ENCODE measurements at regions not wholly inside any gene's neighbourhood (a gene's known extent, or its start where the extent isn't known, plus 50 kb on each side); places are given as distances from the start of the nearest gene placed in this dataset.

- no peak for TF ChIP-seq CTCF (IDR thresholded peaks at IDR 0.05; ENCODE audit: low read length, missing control alignments)
- no peak for DNase-seq (ENCODE audit: low read depth)
- H3K4me3 ChIP-seq (replicated peaks; ENCODE audit: low read depth, low read length), result no peak overlapping the region
These were observed 850.9 kb upstream of the PCDH9 start for GRCh38 chr13:68081061-68081460.

- no peak for DNase-seq (ENCODE audit: low read depth)
- no peak overlapping the region for H3K4me3 ChIP-seq (replicated peaks; ENCODE audit: low read depth, low read length)
- no peak for TF ChIP-seq CTCF (IDR thresholded peaks at IDR 0.05; ENCODE audit: low read length, missing control alignments)
These were observed 848.7 kb upstream of the PCDH9 start for GRCh38 chr13:68078874-68079273.

- TF ChIP-seq CTCF (IDR thresholded peaks at IDR 0.05; ENCODE audit: low read length, missing control alignments), result no peak
- no peak for DNase-seq (ENCODE audit: low read depth)
- H3K4me3 ChIP-seq (replicated peaks; ENCODE audit: low read depth, low read length), result no peak overlapping the region
These were observed 848.3 kb upstream of the PCDH9 start for GRCh38 chr13:68078469-68078868.

- DNase-seq (ENCODE audit: low read depth), result no peak
- no peak overlapping the region for H3K4me3 ChIP-seq (replicated peaks; ENCODE audit: low read depth, low read length)
- TF ChIP-seq CTCF (IDR thresholded peaks at IDR 0.05; ENCODE audit: low read length, missing control alignments), result no peak
These were observed 845.9 kb upstream of the PCDH9 start for GRCh38 chr13:68076046-68076445.

GRCh38 chr13:68066879-68067513 lies 836.9 kb upstream of the PCDH9 start:
- TF ChIP-seq CTCF (IDR thresholded peaks at IDR 0.05; ENCODE audit: low read length, missing control alignments), result no peak
- no peak overlapping the region for H3K4me3 ChIP-seq (replicated peaks; ENCODE audit: low read depth, low read length)
- DNase-seq (ENCODE audit: low read depth), result no peak

GRCh38 chr13:68064001-68064770 lies 834.0 kb upstream of the PCDH9 start:
- no peak for TF ChIP-seq CTCF (IDR thresholded peaks at IDR 0.05; ENCODE audit: low read length, missing control alignments)
- DNase-seq (ENCODE audit: low read depth), result no peak

More at GRCh38 chr13:68064001-68064770, 834.0 kb upstream of the PCDH9 start:
- no peak overlapping the region for H3K4me3 ChIP-seq (replicated peaks; ENCODE audit: low read depth, low read length)
